ENCODE measurements at regions not wholly inside any gene's neighbourhood (a gene's known extent, or its start where the extent isn't known, plus 50 kb on each side); places are given as distances from the start of the nearest gene placed in this dataset.

GRCh38 chr18:72194072-72194471 is 350.1 kb downstream of the CBLN2 start:
- Histone ChIP-seq H3K4me3 (no peak overlapping the region), H3K36me3 (no peaks in the 10 kb centered on the region), H3K4me1 (no peaks in the 10 kb centered on the region), H3K9me3 (no peaks in the 10 kb centered on the region), H3K27me3 (no peaks in the 10 kb centered on the region), H3K27ac (no peak overlapping the region)
- intact Hi-C loops (cut with DNase I) = no loop called here
- no peak for DNase-seq (ENCODE audit: extremely low spot score in 2 of 2)
- no peak for TF ChIP-seq POLR2A (IDR thresholded peaks at IDR 0.05)
- no peak for TF ChIP-seq POLR2AphosphoS5 (IDR thresholded peaks at IDR 0.05; ENCODE audit: insufficient read depth in 1 of 2, low read depth in 1 of 2)
- no peak for TF ChIP-seq CTCF (IDR thresholded peaks at IDR 0.05)

DNA sequence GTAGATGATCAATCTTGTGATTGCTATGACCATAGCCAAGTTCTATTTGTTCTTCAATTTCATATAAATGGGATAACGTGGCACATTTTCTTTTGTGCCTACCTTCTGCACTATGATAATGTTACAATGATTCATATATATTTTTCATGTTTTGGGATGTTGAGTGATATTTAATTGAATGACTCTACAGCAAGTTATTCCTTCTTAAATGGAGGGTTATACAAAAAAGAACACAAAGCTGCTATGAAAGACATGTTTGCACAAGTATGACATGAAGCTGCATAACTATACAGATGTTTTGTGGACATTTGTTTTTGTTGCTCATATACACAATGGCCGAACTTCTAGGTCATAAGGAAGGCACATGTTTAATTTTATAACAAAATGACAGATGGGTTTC is 356.2 kb downstream of the CBLN2 start:
- TF ChIP-seq POLR2AphosphoS5 (IDR thresholded peaks at IDR 0.05; ENCODE audit: insufficient read depth in 1 of 2, low read depth in 1 of 2) (no peak), CTCF (IDR thresholded peaks at IDR 0.05) (no peak), POLR2A (IDR thresholded peaks at IDR 0.05) (no peak)
- no peak overlapping the region for H3K27ac ChIP-seq
- no peaks in the 10 kb centered on the region for H3K27me3 ChIP-seq
- no peaks in the 10 kb centered on the region for H3K36me3 ChIP-seq
- H3K9me3 ChIP-seq = no peaks in the 10 kb centered on the region
- no peak overlapping the region for H3K4me3 ChIP-seq
- intact Hi-C loops (cut with DNase I) = no loop called here
- H3K4me1 ChIP-seq = no peaks in the 10 kb centered on the region
- DNase-seq (ENCODE audit: extremely low spot score in 2 of 2) = no peak

DNA sequence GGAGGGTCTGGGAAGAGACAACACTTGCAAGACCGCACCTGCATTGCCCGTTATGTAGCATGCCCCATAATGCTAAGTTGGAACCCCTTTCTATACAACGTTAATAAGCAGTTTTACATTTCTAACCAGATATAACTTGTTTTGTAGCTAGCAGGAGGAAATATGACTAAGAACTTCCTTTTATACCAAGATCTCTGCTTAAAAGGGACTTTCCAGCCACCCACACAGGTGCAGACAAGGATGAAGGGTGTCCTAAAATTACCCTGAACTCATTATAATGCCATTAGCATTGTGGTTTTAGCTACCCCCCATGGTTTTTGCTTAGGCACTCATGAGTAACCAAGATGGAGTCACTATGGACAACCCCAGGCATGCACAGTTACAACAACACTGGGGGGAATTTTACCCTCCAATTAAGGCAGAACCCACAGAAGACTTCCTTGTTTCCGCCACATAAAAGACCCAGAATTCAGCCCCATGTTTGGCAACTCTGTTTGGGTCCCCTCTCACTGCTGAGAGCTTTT is 362.8 kb downstream of the CBLN2 start:
- no peaks in the 10 kb centered on the region for H3K27me3 ChIP-seq
- intact Hi-C loops (cut with DNase I) = no loop called here
- no peak overlapping the region for H3K4me3 ChIP-seq
- DNase-seq (ENCODE audit: extremely low spot score in 2 of 2) = no peak
- H3K27ac ChIP-seq = no peak overlapping the region
- H3K36me3 ChIP-seq = no peaks in the 10 kb centered on the region
- no peaks in the 10 kb centered on the region for H3K9me3 ChIP-seq
- TF ChIP-seq POLR2A (IDR thresholded peaks at IDR 0.05) = no peak
- no peak for TF ChIP-seq CTCF (IDR thresholded peaks at IDR 0.05)
- H3K4me1 ChIP-seq = no peaks in the 10 kb centered on the region

DNA sequence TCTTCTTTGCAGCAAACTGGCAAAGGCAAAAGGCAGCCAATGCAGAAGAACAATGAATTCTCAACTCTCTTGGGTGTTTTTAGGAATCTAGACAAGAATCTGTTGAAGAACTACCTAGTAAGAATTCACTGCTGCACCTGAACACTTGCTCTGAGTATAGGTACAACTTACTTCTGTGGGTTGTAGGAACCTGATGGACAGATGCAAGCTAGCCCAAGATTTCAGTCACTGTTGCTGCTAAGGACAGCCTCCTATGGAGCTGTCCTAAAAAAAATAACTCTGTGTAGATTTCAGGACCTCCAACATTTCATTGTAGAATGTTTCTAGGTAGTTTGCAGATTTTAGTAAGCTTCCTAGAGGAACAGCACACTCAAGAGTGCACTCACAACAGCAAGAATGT is 363.5 kb downstream of the CBLN2 start:
- H3K27me3 ChIP-seq = no peaks in the 10 kb centered on the region
- no peaks in the 10 kb centered on the region for H3K4me1 ChIP-seq
- DNase-seq (ENCODE audit: extremely low spot score in 2 of 2) = no peak
- TF ChIP-seq POLR2A (IDR thresholded peaks at IDR 0.05) = no peak
- no peak for TF ChIP-seq CTCF (IDR thresholded peaks at IDR 0.05)
- no peak for TF ChIP-seq POLR2AphosphoS5 (IDR thresholded peaks at IDR 0.05; ENCODE audit: insufficient read depth in 1 of 2, low read depth in 1 of 2)
- H3K36me3 ChIP-seq = no peaks in the 10 kb centered on the region
- no peak overlapping the region for H3K4me3 ChIP-seq
- no peak overlapping the region for H3K27ac ChIP-seq
- intact Hi-C loops (cut with DNase I) = no loop called here
- H3K9me3 ChIP-seq = no peaks in the 10 kb centered on the region

DNA sequence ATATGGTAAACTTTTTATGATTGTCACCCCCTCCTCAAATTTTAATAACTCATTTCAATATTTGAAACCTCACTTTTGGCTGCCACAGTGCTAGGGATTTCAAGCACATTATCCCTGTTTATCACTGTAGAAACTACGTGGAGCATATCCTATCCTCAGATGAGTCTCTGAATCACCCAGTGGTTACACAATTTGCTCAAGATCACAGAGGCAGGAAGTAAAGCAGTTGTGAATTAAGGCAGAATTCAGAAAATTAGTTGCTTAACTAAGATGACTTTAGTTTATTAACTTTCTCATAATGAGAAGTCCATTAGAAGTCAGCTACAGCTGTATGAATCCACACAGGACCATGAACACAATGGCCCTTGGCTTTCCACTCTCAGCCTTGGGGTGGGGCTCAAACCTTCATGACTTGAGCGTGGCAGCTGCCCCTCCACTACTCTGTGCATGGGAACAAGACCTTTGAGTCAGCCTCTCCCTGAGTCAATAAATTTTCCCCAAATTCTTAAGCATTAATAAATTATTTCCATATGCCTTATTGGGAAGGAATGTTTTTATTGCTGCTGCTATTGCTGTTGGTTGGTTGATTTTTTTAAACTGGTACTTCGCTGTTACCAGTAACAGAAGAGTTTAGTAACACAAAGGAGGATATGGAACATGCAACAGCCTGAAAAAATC is 369.0 kb downstream of the CBLN2 start:
- H3K4me3 ChIP-seq = no peak overlapping the region
- no peak for TF ChIP-seq POLR2A (IDR thresholded peaks at IDR 0.05)
- TF ChIP-seq CTCF (IDR thresholded peaks at IDR 0.05) = no peak
- no peak for TF ChIP-seq POLR2AphosphoS5 (IDR thresholded peaks at IDR 0.05; ENCODE audit: insufficient read depth in 1 of 2, low read depth in 1 of 2)
- no peak overlapping the region for H3K27ac ChIP-seq
- H3K9me3 ChIP-seq = no peaks in the 10 kb centered on the region
- no peaks in the 10 kb centered on the region for H3K36me3 ChIP-seq
- intact Hi-C loops (cut with DNase I) = no loop called here
- no peaks in the 10 kb centered on the region for H3K27me3 ChIP-seq
- no peak for DNase-seq (ENCODE audit: extremely low spot score in 2 of 2)
- no peaks in the 10 kb centered on the region for H3K4me1 ChIP-seq
